Central memory CD4-positive, alpha-beta T cell (primary cell): ENCODE measurements at regions not wholly inside any gene's neighbourhood (a gene's known extent, or its start where the extent isn't known, plus 50 kb on each side); places are given as distances from the start of the nearest gene placed in this dataset.

Experiments
- DNase-seq: peaks from one replicate; pipeline ENCODE4 v3.0.0; 2022

GRCh38 chr10:85151506-85151905, 823.1 kb downstream of the CCSER2 start:
- DNase-seq: no peak

GRCh38 chr10:85152496-85152895, 824.1 kb downstream of the CCSER2 start:
- DNase-seq: no peak

- no peak for DNase-seq
Measured at GRCh38 chr10:85152911-85153310, 824.5 kb downstream of the CCSER2 start.

- DNase-seq: no peak
Measured at GRCh38 chr10:85157206-85157605, 828.8 kb downstream of the CCSER2 start.

GRCh38 chr10:85168243-85168642, 839.9 kb downstream of the CCSER2 start:
- no peak for DNase-seq

- DNase-seq: no peak
Measured at GRCh38 chr10:85170026-85170425, 841.6 kb downstream of the CCSER2 start.

GRCh38 chr10:85175635-85176034, 847.2 kb downstream of the CCSER2 start:
- no peak for DNase-seq

- DNase-seq: no peak
Measured at GRCh38 chr10:85177767-85178166, 849.4 kb downstream of the CCSER2 start.

GRCh38 chr10:85187047-85187446, 858.7 kb downstream of the CCSER2 start:
- DNase-seq: no peak

GRCh38 chr10:85188770-85189484, 860.5 kb downstream of the CCSER2 start:
- DNase-seq: no peak

- no peak for DNase-seq
Measured at GRCh38 chr10:85193796-85194195, 865.4 kb downstream of the CCSER2 start.

GRCh38 chr10:85194706-85195105, 866.3 kb downstream of the CCSER2 start:
- DNase-seq: no peak

GRCh38 chr10:85195596-85195995, 867.2 kb downstream of the CCSER2 start:
- DNase-seq: no peak

GRCh38 chr10:85204814-85205213, 876.4 kb downstream of the CCSER2 start:
- DNase-seq: no peak

GRCh38 chr10:85212526-85212925, 884.1 kb downstream of the CCSER2 start:
- no peak for DNase-seq

GRCh38 chr10:85213493-85213892, 885.1 kb downstream of the CCSER2 start:
- DNase-seq: no peak

GRCh38 chr10:85222300-85222699, 893.9 kb downstream of the CCSER2 start:
- no peak for DNase-seq

GRCh38 chr10:85224366-85224940, 896.1 kb downstream of the CCSER2 start:
- DNase-seq: no peak

GRCh38 chr10:85225311-85225710, 896.9 kb downstream of the CCSER2 start:
- no peak for DNase-seq

GRCh38 chr10:85226596-85226995, 898.2 kb downstream of the CCSER2 start:
- no peak for DNase-seq

- DNase-seq: no peak
Measured at GRCh38 chr10:85228726-85229125, 900.3 kb downstream of the CCSER2 start.

- DNase-seq: no peak
Measured at GRCh38 chr10:85231534-85232270, 903.3 kb downstream of the CCSER2 start.

GRCh38 chr10:85235258-85235657, 906.9 kb downstream of the CCSER2 start:
- DNase-seq: no peak

- DNase-seq: no peak
Measured at GRCh38 chr10:85238676-85239075, 910.3 kb downstream of the CCSER2 start.
